GM18502 (cell line): ENCODE measurements at regions not wholly inside any gene's neighbourhood (a gene's known extent, or its start where the extent isn't known, plus 50 kb on each side); places are given as distances from the start of the nearest gene placed in this dataset.
A peak's percentile ranks its signal among the peaks of the same experiment; 100 is the strongest.
"Not testable (repeated sequence)": the region's sequence is repeated elsewhere in the genome, so short reads cannot be mapped to it uniquely, and the experiment has no call there.

Experiments used
- ATAC-seq: cut with Tn5 transposase; IDR thresholded peaks from one replicate; pipeline ENCODE4 v1.9.1; 2021; ENCODE audit warnings: mild to moderate bottlenecking; ENCODE audit not compliant: unreplicated experiment, poor library complexity

DNA sequence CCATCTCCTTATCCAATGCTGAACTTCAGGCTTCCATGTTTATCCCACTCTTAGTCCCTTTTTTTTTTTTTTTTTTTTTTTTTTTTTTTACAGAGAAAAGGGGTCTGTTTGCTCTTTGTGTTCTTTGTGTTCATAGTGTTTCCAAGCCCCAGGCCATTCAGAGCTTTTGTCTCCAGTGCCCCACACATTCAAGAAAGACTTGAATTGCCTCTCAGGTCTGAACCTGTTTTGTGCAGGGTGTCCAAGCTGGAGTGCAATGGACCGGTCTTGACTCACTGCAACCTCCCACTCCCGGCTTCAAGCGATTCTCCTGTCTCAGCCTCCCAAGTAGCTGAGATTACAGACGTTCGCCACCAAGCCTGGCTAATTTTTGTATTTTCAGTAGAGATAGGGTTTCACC is 191.2 kb downstream of the PALM2AKAP2 start:
- ATAC-seq = no peak

DNA sequence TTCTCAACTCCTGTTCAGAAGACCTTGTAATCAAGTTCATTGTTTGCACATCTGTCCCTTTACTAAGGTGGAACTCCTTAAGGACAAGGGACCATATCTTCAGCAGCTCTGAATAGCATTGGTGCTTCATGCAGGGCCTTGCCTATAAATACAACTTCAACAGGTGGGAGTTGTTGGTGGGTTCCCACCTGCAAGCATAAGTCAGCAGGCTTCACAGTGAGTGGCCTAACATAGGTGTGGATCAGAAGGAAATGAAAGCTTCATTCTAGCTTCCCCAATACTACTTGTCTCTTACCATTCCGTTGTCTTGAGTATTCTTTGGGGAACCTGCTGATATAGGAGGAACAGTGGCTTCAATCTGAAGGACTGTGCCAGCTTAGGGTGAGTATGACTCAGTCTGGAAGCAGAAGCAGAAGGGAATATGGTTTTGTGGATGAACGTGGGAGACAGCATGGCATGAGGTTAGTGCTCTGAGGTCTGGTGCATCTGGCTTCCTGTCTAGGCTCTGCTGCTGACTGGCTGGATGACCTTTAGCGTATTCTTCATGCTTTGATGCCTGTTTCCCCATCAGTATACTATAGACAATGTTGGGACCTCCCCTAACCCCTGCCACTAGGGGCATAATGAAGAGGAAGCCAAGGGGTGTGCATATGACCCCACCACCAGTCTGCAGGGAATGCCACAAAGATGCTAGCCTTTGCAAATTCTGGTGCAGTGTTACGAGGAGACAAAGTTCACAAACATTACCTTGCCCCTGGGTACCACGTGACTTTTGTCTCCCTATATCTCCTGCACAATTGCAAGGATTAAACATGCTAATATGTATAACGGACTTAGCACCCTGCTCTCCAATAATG is 192.3 kb downstream of the PALM2AKAP2 start:
- ATAC-seq = peak; percentile 43

DNA sequence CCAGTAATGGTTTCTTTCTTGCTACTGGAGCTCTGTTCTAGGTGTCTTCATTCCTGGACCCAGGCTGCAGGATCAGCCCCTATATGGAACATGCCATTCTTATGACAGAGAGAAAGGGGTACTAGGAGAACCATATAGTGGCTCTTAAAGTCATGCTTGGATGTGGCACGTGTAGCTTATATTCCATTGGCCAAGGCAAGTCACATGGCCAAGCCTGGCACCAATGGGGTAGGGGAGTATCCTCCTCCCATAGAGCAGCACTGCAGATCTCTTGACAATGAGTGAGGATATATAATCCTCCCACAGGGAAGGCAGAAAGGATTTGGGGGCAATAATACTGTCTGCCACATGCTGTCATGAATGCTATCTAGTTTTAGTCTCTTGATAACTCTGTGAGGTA is 193.3 kb downstream of the PALM2AKAP2 start:
- no peak for ATAC-seq

DNA sequence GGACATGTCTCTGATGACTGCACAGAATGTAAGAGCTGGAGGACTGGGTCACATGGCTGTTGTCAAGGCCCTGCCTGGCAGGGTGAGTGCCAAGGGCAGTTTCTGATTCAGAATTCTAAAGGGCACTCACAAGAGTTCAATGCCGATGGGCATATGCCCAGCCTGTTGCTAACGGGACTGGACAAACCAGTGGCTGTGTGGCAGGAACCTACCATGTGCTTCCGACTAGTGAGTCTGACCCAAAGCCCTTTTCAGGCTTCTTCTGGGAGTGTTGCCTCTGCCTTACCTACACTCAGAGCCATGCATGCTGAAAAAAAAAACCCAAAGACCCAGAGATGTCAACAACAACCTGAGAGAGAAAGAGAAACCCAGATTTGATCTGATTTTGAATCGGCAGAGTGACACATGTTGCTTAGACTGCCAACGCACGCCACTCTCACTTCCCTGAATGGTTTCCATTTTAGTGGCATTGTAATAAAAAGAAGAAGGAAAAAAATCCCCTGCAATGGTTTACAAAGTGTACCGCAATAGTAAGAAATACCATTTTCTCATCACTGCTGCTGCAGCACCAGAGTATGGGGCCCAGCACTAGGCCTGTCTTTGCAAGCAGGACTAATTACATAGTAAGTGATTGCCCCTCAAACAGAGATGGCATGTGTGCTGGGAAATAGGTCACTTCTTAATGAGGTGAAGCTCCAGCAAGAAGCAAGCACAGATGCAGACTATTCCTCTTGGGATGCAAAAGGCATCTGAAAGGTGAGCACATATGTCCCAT is 194.3 kb downstream of the PALM2AKAP2 start:
- peak; percentile 82 for ATAC-seq

DNA sequence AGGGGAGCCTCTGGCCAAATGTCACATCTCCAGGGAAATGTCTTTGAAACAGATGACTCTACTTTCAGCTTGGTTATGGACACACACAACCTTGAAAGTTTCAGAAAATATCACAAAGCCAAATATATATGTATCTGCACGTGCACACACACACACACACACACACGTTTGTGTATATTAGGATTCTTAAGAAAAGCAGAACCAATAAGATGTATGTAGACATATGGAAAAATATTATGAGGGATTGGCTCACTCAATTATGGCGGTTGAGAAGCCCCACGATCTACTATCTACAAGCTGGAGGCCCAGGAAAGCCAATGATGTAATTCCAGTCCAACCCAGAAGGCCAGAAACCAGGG is 194.9 kb downstream of the PALM2AKAP2 start:
- ATAC-seq = peak; percentile 9

DNA sequence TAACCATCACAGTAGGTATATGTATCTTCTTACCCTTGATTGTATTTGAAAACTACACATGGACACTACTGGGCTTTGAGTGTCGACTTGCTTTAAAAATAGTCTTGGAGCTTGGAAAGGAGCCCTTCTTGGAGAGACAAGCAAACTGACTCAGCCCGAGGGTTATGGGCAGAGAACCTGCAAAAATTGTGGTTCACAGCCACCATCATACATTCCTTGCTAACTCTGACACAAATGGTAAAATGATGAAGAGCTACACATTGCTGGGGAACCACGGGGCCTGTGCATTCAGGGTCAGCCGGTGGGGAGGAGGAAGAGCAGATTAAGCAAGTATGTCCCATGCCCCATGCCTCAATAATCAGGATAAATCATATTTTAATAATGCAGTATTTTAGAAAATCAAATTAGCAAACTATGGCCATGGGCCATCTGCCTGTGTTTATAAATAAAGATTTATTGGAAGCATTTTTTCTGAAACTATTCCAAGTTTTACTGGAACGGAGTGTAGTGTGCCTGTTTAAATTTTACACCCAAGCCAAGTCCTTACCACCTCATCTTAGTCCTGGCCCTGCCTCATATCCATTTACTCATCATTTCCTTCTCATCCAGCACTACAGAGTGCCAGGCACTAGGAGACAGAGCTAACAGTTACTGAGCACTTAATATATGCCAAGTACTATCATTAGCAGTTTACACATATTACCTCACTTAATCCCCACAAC is 195.7 kb downstream of the PALM2AKAP2 start:
- no peak for ATAC-seq

DNA sequence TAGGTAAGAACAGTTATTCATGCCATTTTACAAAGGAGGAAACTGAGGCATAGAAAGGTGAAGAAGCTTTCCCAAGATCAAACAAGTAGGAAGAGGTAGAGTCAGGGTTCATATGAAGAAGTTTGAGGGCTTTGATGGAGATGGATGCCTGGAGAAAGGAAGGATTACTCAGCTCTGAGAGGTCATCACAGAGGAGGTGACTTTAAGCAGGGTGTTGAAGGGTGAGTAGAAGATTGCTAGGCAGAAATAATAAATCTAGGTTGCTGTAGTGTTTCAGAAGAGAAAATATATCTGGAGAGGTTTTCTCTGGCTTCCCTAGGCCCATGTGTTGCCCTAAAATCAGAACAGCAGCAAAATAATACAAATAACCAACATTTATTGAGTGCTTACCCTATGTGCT is 196.3 kb downstream of the PALM2AKAP2 start:
- ATAC-seq = no peak

DNA sequence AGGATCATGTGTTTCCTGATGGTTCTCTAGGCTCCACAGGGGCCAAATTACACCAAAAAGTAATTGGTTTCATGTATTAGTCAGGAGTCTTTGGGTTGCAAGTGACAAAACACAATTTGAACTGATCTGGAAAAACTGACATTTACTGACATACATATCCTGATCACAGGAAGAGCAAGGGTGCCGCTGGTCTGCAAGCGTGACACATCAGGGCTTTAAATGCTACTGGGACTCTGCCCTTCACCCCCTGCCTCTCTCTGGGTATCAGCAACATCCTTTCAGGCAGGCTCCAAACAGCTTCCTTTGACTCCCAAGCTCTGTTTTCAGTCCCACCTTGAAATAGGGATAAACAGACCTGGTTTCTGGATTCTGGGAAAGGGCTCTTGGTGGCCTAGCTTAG is 197.5 kb downstream of the PALM2AKAP2 start:
- ATAC-seq = no peak

DNA sequence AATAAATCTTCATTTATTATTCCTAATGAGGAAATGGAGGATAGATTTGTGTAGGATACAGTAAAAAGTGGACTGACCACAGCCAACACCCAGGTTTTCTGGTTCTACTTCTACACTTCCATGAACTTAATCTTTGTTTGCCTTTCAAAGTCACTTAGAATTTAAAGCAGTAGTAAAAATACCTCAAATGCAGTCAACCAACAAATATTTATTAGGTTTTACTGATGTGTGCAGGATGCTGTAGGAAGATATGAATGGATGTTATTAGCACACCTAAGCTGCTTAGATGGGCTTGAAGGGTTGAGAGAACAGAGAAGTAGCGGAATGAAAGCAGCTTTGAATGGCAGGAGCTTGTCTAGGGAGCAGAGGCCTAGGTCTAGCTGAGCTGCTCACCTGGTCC is 201.1 kb downstream of the PALM2AKAP2 start:
- no peak for ATAC-seq

DNA sequence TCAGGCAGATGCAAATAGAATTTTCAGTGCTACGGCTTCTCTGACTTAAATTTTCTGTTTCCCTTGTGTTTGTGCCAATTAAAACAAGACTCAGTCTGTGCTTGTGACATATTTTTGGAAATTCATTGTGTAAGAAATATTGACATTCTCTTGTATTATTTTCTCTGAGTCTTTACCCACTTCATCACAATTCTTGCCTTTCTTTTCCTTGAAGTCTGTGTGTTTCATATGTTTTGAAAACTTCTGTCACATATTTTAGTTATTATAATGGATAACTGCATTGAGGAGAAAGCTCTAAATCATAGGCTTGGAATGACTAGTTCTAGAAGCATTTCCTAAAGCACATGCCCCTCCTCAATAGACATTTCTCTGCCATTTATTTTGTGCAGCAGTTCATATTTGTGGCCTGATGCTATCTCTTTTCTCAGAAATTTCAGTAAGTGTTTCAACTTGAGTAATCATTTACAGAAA is 206.6 kb downstream of the PALM2AKAP2 start:
- ATAC-seq = no peak

DNA sequence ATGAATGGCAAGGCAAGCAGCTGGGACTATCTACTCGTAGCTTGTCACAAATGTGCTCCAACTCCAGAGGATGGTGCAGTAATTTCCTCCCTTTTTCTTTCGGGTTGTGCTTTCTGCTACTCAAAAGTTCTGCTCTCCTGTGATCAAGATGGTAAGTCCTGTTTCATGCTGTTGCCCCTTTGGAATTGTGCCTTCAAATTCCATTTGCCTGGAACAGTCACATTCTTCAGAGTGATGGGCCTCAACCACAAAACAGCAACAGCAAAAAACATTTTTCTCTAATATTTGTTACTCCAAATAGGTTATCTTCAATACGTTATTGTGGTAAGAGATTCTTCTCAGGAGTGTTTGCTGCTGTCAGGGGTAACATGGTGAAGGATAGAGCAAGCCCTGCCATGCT is 209.3 kb downstream of the PALM2AKAP2 start:
- ATAC-seq = no peak

DNA sequence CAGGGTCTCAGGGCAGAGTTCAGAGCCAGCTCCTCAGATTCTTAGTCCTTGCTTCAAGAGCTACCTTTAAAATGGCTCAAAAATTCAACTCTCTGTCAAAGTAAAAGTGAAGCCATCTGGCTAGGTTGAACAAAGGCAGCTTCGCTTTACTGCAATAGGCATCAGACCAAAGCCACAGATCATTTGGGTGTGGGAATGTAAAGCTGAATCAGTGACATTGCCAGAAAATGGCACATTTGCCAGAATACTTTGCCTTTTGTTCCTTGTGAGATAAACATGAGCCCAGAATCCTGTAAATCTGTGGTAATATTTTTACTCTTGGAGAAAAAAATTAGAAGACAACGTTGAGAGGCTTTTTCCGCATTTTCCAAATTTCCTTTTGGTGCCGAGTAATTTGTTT is 210.5 kb downstream of the PALM2AKAP2 start:
- no peak for ATAC-seq

DNA sequence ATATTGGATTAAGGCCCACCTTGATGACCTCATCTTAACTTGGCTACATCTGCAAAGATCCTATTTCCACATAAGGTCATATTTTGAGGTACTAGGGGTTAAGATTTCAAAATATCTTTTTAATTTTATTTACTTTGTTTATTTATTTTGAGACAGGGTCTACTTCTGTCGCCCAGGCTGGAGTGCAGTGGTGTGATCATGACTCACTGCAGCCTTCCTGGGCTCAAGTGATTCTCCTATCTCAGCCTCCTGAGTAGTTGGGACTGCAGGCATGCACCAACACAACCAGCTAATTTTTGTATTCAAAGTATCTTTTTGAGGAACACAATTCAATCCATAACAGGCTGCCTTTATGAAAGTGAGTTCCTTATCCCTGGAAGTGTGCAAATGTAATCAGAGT is 212.3 kb downstream of the PALM2AKAP2 start:
- ATAC-seq = no peak

DNA sequence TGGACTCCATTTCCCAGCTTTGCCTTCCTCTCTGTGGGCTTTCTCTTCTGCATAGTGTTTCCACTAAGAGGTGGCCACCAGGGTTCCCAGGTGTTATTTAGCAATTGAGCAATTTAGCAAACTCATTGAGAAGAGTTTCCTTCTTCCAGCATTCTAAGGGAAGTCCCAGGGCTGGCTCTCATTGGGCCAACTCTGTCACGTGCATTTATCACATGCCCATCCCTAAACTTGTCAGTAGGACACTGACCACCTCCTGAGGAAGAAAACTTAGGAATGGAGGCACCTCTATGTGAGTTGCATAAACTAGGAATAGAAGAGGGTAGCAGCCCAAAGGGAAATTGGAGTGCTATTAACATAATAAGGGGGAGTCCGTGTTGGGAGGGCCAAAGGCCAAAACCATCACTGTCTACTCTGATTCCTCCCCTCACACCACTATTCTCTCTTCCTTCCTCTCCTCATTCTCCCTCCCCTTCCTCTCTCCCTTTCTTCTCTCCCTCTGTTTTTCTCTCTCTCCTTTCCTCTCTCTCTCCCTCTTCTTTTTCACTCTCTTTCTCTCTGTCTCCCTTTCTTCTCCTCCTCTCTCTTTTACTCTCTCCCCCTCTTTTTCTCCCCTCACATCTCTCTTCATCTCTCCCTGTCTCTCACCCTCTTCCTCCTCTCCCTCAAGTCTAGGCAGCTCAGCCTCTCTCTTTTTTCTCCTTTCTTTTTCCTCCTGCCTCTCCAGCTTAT is 213.4 kb downstream of the PALM2AKAP2 start:
- ATAC-seq = no peak

DNA sequence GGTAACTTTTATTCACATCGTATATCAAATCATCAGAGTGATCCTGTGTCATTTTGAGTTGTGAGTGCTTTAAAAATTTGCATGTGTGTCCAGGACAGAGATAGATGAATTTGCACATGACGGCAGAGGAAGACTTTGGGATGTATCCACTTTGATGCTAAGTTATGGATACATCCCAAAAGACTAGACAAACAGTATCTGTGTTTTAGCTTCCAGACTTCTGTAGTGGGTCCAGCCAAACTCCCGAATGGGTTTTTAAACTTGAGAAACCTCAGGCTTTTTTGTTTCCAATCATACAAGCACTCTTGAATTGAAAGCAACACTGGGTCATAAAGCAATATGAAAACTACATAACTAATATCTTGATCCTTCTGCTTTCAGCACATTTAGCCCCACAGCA is 213.8 kb downstream of the C9orf152 start:
- no peak for ATAC-seq

DNA sequence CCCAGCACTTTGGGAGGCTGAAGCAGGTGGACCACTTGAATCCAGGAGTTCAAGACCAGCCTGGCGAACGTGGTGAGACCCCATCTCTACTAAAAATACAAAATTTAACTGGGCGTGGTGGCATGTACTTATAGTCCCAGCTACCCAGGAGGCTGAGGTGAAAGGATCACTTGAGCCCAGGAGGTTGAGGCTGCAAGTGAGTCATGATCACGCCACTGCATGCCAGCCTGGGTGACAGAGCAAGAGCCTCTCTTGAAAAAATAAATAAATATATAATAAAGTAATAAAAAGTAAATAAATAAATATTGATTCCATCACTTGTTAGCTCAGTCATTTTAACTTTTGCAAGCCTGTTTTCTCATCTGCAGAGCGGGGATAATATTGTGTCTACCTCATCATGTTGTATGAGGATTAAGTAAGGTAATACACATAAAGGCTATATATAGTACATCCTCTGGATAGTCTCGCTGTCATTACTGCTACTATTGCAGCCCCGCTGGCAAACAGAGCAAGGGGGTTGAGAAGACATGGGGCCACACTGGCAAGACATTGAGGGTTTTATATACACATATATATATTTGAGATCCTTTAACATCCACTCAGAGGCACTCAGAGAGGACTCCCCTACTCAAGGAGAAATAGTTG is 210.9 kb downstream of the C9orf152 start:
- ATAC-seq = no peak

DNA sequence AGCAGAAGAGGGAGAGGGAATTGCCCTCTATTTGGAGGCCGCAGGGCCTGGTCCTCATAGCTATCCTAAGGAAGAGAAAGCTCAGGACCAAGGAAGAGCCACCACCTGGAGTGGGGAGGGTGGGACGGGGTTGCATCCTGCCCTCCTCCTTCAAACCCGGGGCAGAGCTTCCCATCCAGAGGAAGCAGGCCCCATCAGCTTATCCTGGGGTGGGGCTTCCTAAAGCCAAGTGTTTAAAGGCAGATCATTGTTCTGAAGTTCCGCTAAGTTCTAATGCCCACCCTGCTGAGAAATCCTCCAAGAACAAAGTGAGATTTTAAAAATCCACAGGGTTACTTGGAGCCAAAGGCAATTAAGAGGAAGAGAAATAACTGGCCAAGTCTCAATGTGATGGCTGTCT is 210.3 kb downstream of the C9orf152 start:
- no peak for ATAC-seq

DNA sequence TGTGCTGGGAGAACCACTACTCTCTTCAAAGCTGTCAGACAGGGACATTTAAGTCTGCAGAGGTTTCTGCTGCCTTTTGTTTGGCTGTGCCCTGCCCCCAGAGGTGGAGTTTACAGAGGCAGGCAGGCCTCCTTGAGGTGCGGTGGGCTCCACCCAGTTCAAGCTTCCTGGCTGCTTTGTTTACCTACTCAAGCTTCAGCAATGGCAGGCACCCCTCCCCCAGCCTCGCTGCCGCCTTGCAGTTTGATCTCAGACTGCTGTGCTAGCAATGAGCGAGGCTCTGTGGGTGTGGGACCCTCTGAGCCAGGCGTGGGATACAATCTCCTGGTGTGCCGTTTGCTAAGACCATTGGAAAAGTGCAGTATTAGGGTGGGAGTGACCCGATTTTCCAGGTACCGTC is 202.4 kb downstream of the C9orf152 start:
- ATAC-seq = not testable (repeated sequence)

DNA sequence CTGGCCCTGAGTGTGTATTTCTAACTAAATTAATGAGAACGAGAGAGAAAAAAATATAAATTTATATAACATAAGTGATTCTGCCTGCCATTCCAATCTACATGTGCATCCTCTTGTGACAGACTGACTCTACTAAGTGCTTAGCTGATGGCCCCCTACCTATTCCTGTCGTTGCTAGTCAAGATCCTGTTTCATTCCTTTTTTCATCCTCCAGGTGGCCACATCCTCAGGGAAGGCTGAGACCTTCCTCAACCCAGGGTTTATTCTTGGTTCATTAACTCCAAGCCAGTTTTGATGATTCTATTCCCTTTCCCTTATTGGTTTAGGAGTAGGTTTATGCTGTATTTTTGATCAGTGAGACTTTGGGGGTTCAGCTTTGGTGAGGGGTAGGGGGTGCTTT is 201.3 kb downstream of the C9orf152 start:
- no peak for ATAC-seq
